ENCODE measurements at regions not wholly inside any gene's neighbourhood (a gene's known extent, or its start where the extent isn't known, plus 50 kb on each side); places are given as distances from the start of the nearest gene placed in this dataset.

DNA sequence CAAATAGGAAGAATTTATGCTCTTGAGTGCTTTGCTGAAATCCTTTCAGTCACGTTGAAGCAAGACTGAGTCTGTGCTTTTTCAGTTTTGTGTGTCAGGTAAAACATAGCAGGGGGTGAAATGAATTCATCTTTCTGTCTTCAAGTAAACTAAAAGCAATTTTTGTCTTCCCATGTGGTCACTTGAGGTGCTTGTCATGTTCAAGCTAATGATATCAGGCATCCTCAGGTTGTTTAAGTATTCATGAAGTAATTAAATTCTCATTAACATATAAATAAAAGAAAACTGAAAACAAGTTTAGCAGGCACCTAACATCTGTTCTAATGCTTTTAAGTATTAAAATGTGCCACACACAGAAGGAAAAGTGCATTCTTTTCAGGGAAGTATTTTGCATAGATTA lies 2701.3 kb downstream of the PCDH9 start:
- H3K36me3 ChIP-seq (ENCODE audit: control insufficient read depth, insufficient read depth, low read length) = no peaks in the 10 kb centered on the region
- no peak overlapping the region for H3K4me2 ChIP-seq (ENCODE audit: low read depth, low read length)
- no TSS peak for BruUV-seq (replicated peaks)
- H3K56ac ChIP-seq (ENCODE audit: extremely low read depth, insufficient read depth, low read length) = no peak overlapping the region
- H3K4ac ChIP-seq (ENCODE audit: low read depth, low read length) = no peak overlapping the region
- TF ChIP-seq RFX5 (IDR thresholded peaks at IDR 0.05; ENCODE audit: low read depth, low read length) (no peak), CEBPB (IDR thresholded peaks at IDR 0.05; ENCODE audit: low read depth, low read length) (no peak), SMC3 (IDR thresholded peaks at IDR 0.05; ENCODE audit: low read depth, low read length) (no peak), RCOR1 (IDR thresholded peaks at IDR 0.05; ENCODE audit: insufficient replicate concordance, low read length) (no peak), MAZ (IDR thresholded peaks at IDR 0.05; ENCODE audit: borderline replicate concordance, low read depth, low read length) (no peak), RAD21 (IDR thresholded peaks at IDR 0.05; ENCODE audit: low read length) (no peak), CHD1 (IDR thresholded peaks at IDR 0.05; ENCODE audit: low read depth, low read length) (no peak), MXI1 (IDR thresholded peaks at IDR 0.05; ENCODE audit: borderline replicate concordance, low read depth, low read length) (no peak), NFE2L2 (IDR thresholded peaks at IDR 0.05; ENCODE audit: low read depth, low read length) (no peak), MAFK (IDR thresholded peaks at IDR 0.05; ENCODE audit: low read depth, low read length) (no peak), BHLHE40 (IDR thresholded peaks at IDR 0.05; ENCODE audit: low read depth, low read length) (no peak), POLR2A (IDR thresholded peaks at IDR 0.05; ENCODE audit: low read depth, low read length) (no peak), FOS (IDR thresholded peaks at IDR 0.05; ENCODE audit: low read depth, low read length) (no peak)
- TF ChIP-seq, protein P1, sequence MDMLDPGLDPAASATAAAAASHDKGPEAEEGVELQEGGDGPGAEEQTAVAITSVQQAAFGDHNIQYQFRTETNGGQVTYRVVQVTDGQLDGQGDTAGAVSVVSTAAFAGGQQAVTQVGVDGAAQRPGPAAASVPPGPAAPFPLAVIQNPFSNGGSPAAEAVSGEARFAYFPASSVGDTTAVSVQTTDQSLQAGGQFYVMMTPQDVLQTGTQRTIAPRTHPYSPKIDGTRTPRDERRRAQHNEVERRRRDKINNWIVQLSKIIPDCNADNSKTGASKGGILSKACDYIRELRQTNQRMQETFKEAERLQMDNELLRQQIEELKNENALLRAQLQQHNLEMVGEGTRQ (IDR thresholded peaks at IDR 0.05; ENCODE audit: low read depth, low read length) = no peak
- TF ChIP-seq, protein P2, sequence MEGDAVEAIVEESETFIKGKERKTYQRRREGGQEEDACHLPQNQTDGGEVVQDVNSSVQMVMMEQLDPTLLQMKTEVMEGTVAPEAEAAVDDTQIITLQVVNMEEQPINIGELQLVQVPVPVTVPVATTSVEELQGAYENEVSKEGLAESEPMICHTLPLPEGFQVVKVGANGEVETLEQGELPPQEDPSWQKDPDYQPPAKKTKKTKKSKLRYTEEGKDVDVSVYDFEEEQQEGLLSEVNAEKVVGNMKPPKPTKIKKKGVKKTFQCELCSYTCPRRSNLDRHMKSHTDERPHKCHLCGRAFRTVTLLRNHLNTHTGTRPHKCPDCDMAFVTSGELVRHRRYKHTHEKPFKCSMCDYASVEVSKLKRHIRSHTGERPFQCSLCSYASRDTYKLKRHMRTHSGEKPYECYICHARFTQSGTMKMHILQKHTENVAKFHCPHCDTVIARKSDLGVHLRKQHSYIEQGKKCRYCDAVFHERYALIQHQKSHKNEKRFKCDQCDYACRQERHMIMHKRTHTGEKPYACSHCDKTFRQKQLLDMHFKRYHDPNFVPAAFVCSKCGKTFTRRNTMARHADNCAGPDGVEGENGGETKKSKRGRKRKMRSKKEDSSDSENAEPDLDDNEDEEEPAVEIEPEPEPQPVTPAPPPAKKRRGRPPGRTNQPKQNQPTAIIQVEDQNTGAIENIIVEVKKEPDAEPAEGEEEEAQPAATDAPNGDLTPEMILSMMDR (conservative IDR thresholded peaks at IDR 0.05; ENCODE audit: low read depth, low read length) = no peak
- TF ChIP-seq, protein P3, sequence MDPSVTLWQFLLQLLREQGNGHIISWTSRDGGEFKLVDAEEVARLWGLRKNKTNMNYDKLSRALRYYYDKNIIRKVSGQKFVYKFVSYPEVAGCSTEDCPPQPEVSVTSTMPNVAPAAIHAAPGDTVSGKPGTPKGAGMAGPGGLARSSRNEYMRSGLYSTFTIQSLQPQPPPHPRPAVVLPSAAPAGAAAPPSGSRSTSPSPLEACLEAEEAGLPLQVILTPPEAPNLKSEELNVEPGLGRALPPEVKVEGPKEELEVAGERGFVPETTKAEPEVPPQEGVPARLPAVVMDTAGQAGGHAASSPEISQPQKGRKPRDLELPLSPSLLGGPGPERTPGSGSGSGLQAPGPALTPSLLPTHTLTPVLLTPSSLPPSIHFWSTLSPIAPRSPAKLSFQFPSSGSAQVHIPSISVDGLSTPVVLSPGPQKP (IDR thresholded peaks at IDR 0.05; ENCODE audit: borderline replicate concordance, low read depth, low read length) = no peak
- H2AK9ac ChIP-seq (replicated peaks; ENCODE audit: low read depth, low read length, poor library complexity) = no peak overlapping the region
- H3K9me1 ChIP-seq (ENCODE audit: insufficient read depth, low read length) = no peaks in the 10 kb centered on the region
- WGBS, 2 experiments (ENCODE audit: extremely low coverage in 2 of 2, insufficient read length in 1 of 2) = no CpG with 5 or more reads among the region's 1 CpG
- no peak for DNase-seq
- H4K5ac ChIP-seq (ENCODE audit: low read depth, low read length) = no peak overlapping the region
- no peaks in the 10 kb centered on the region for H3K4me1 ChIP-seq (ENCODE audit: control insufficient read depth, insufficient read depth, low read length)
- no peak overlapping the region for H3K18ac ChIP-seq (ENCODE audit: low read depth, low read length)
- no peak overlapping the region for H4K8ac ChIP-seq (ENCODE audit: low read depth in 2 of 2, low read length in 2 of 2)
- H3K27me3 ChIP-seq (ENCODE audit: control insufficient read depth, insufficient read depth, low read length) = no peaks in the 10 kb centered on the region
- H3K79me1 ChIP-seq (ENCODE audit: low read depth in 1 of 2, low read length in 2 of 2) = no peaks in the 10 kb centered on the region
- H2BK120ac ChIP-seq (ENCODE audit: low read depth, low read length) = no peak overlapping the region
- H2AFZ ChIP-seq (replicated peaks; ENCODE audit: low read length, poor library complexity) = no peak overlapping the region
- H3K23ac ChIP-seq (ENCODE audit: low read depth, low read length) = no peak overlapping the region
- no peaks in the 10 kb centered on the region for H4K20me1 ChIP-seq (ENCODE audit: insufficient read depth, low read length)
- ChIA-PET POLR2A (ENCODE audit: unreplicated experiment) (no interaction called here), CTCF (no interaction called here)
- H3K14ac ChIP-seq (replicated peaks; ENCODE audit: low read depth, low read length) = no peak overlapping the region
- ATAC-seq (ENCODE audit: low read depth) = no peak
- H4K91ac ChIP-seq (ENCODE audit: insufficient read depth, low read depth, low read length) = no peak overlapping the region
- no peak overlapping the region for H3K4me3 ChIP-seq (ENCODE audit: insufficient read depth, low read depth, low read length)
- in situ Hi-C loops (cut with MboI; ENCODE audit: low sequenced_read_pairs) = no loop called here
- H2BK5ac ChIP-seq (ENCODE audit: low read depth, low read length, poor library complexity, severe bottlenecking) = no peak overlapping the region
- no peaks in the 10 kb centered on the region for H3K9me3 ChIP-seq (ENCODE audit: control insufficient read depth, insufficient read depth, low read length)
- no peak overlapping the region for H2AK5ac ChIP-seq (ENCODE audit: low read depth, low read length)
- dilution Hi-C loops (cut with HindIII; ENCODE audit: low sequenced_read_pairs, unreplicated experiment) = no loop called here
- H3K27ac ChIP-seq (ENCODE audit: insufficient read depth, low read length) = no peak overlapping the region
- intact Hi-C loops (cut with micrococcal nuclease) = no loop called here
- H2BK20ac ChIP-seq (ENCODE audit: low read depth, low read length) = no peak overlapping the region
- H3K9ac ChIP-seq (ENCODE audit: low read depth, low read length) = no peak overlapping the region
- no peak overlapping the region for H2BK15ac ChIP-seq (ENCODE audit: low read depth, low read length)
